Activated CD4-positive, alpha-beta T cell treated with anti-CD3 and anti-CD28 coated beads, Interleukin-2, amount 10 ng/mL, durations not matched to agents 7 days and 5 days (primary cell): ENCODE measurements at regions not wholly inside any gene's neighbourhood (a gene's known extent, or its start where the extent isn't known, plus 50 kb on each side); places are given as distances from the start of the nearest gene placed in this dataset.

Experiments used
- CTCF ChIA-PET: fragments of 350-600 bp; sonication (Branson Sonifier 250); formaldehyde crosslinking; loops from one replicate; lab custom pipeline; 2021; ENCODE audit warnings: antibody characterized with exemption; lab: Charles Lee
- POLR2A ChIA-PET: fragments of 350-600 bp; sonication (Branson Sonifier 250); formaldehyde crosslinking; loops from one replicate; lab custom pipeline; 2021; ENCODE audit warnings: antibody characterized with exemption; lab: Charles Lee
- DNase-seq: peaks from one replicate; pipeline ENCODE4 v3.0.0-alpha.2; 2020
- H3K27ac Mint-ChIP-seq: one replicate; pipeline ENCODE4 v1.8.0; 2021; ENCODE audit warnings: mild to moderate bottlenecking, moderate library complexity, mixed read lengths
- H3K27me3 Mint-ChIP-seq: one replicate; pipeline ENCODE4 v1.8.0; 2021; ENCODE audit warnings: mixed read lengths
- H3K36me3 Mint-ChIP-seq: one replicate; pipeline ENCODE4 v1.8.0; 2021; ENCODE audit warnings: low read depth, mixed read lengths
- H3K4me1 Mint-ChIP-seq: one replicate; pipeline ENCODE4 v1.8.0; 2021; ENCODE audit warnings: mixed read lengths
- H3K4me3 Mint-ChIP-seq: one replicate; pipeline ENCODE4 v1.8.0; 2021; ENCODE audit warnings: mild to moderate bottlenecking, moderate library complexity, mixed read lengths
- H3K9me3 Mint-ChIP-seq: one replicate; pipeline ENCODE4 v1.8.0; 2021; ENCODE audit warnings: mixed read lengths

DNA sequence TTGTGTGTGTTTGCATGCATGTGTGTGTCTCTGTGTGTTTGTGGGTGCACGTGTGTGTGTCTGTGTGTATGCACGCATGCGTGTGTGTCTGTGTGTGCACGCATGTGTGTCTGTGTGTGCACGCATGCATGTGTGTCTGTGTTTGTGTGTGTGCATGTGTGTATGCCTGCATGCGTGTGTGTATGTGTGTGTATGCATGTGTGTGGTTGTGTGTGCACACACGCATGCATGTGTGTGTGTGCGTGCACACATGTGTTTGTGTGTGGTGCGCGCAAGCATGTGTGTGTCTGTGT lies 239.9 kb upstream of the TNRC6C start:
- no peak overlapping the region for H3K27ac Mint-ChIP-seq
- ChIA-PET CTCF (no interaction called here), POLR2A (no interaction called here)
- no peak overlapping the region for H3K4me3 Mint-ChIP-seq
- no peaks in the 10 kb centered on the region for H3K4me1 Mint-ChIP-seq
- no peak for DNase-seq
- H3K9me3 Mint-ChIP-seq, result peaks cover 28% of the 10 kb centered on the region
- peaks cover 26% of the 10 kb centered on the region for H3K27me3 Mint-ChIP-seq
- H3K36me3 Mint-ChIP-seq, result peaks cover 2% of the 10 kb centered on the region

DNA sequence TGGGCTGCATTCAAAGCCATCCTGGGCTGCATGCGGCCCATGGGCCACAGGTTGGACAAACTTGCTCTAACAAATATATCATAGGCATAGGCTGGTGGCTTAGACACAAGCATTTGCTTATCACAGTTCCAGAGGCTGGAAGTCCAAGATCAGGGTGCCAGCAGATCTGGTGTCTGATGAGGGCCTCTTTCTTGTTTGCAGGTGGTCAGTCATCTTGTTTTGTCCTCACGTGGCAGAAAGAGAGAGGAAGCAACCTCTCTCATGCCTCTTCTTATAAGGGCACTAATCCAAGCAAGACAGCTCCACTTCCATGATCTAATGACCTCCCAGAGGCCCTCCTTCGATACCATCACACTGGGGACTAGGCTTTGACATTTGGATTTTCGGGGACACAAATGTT lies 238.7 kb upstream of the TNRC6C start:
- H3K4me1 Mint-ChIP-seq, result no peaks in the 10 kb centered on the region
- peak; percentile 2 for DNase-seq
- peaks cover 20% of the 10 kb centered on the region for H3K27me3 Mint-ChIP-seq
- ChIA-PET CTCF (interaction anchor here (0.6 kb wide), 1 partner anchor 809 kb away, joined by 3 read pairs; no protein-coding TSS in a partner anchor), POLR2A (interaction anchor here (0.6 kb wide), 1 partner anchor 129 kb away, joined by 3 read pairs; no protein-coding TSS in a partner anchor)
- peaks cover 22% of the 10 kb centered on the region for H3K9me3 Mint-ChIP-seq
- no peak overlapping the region for H3K27ac Mint-ChIP-seq
- no peak overlapping the region for H3K4me3 Mint-ChIP-seq
- H3K36me3 Mint-ChIP-seq, result peaks cover 2% of the 10 kb centered on the region

- POLR2A ChIA-PET, result no interaction called here
- no peak overlapping the region for H3K4me3 Mint-ChIP-seq
- peaks cover 2% of the 10 kb centered on the region for H3K36me3 Mint-ChIP-seq
- H3K4me1 Mint-ChIP-seq, result no peaks in the 10 kb centered on the region
- CTCF ChIA-PET, result no interaction called here
- peak; percentile 3 for DNase-seq
- H3K27me3 Mint-ChIP-seq, result peaks cover 13% of the 10 kb centered on the region
- H3K9me3 Mint-ChIP-seq, result peaks cover 18% of the 10 kb centered on the region
- no peak overlapping the region for H3K27ac Mint-ChIP-seq
These were observed 237.3 kb upstream of the TNRC6C start for GRCh38 chr17:77720946-77721845.

GRCh38 chr17:77721846-77722160 lies 236.7 kb upstream of the TNRC6C start:
- Mint-ChIP-seq H3K4me1 (no peaks in the 10 kb centered on the region), H3K27ac (no peak overlapping the region), H3K27me3 (peaks cover 9% of the 10 kb centered on the region), H3K36me3 (peaks cover 2% of the 10 kb centered on the region), H3K9me3 (peaks cover 14% of the 10 kb centered on the region), H3K4me3 (no peak overlapping the region)
- POLR2A ChIA-PET, result no interaction called here
- CTCF ChIA-PET, result no interaction called here
- peak; percentile 2 for DNase-seq

DNA sequence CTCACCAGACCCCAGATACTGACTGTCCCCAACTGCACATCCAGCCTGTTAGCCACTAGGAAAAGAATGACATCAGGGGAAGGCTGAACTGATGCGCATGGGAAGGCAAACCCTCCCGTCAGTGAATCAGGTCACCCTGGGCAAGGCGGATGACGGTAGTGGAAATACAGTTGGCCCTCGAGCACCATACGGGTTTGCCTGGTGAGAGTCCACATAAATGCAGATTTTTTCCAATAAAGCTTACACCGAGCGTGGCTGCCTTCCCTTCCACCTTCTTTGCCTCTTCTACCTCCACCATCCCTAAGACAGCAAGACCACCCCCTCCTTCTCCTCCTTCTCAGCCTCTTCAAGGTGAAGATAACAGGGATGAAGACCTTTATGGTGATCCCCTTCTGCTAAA lies 236.1 kb upstream of the TNRC6C start:
- peaks cover 6% of the 10 kb centered on the region for H3K27me3 Mint-ChIP-seq
- peaks cover under 1% of the 10 kb centered on the region for H3K4me1 Mint-ChIP-seq
- ChIA-PET CTCF (no interaction called here), POLR2A (no interaction called here)
- no peak overlapping the region for H3K4me3 Mint-ChIP-seq
- DNase-seq, result no peak
- H3K9me3 Mint-ChIP-seq, result peaks cover 12% of the 10 kb centered on the region
- H3K36me3 Mint-ChIP-seq, result no peaks in the 10 kb centered on the region
- no peak overlapping the region for H3K27ac Mint-ChIP-seq

- no peak overlapping the region for H3K27ac Mint-ChIP-seq
- no peak for DNase-seq
- H3K36me3 Mint-ChIP-seq, result no peaks in the 10 kb centered on the region
- H3K9me3 Mint-ChIP-seq, result peaks cover 9% of the 10 kb centered on the region
- peaks cover 4% of the 10 kb centered on the region for H3K4me1 Mint-ChIP-seq
- H3K27me3 Mint-ChIP-seq, result peaks cover 4% of the 10 kb centered on the region
- CTCF ChIA-PET, result no interaction called here
- no peak overlapping the region for H3K4me3 Mint-ChIP-seq
- POLR2A ChIA-PET, result no interaction called here
These were observed 235.2 kb upstream of the TNRC6C start for GRCh38 chr17:77723071-77723908.

DNA sequence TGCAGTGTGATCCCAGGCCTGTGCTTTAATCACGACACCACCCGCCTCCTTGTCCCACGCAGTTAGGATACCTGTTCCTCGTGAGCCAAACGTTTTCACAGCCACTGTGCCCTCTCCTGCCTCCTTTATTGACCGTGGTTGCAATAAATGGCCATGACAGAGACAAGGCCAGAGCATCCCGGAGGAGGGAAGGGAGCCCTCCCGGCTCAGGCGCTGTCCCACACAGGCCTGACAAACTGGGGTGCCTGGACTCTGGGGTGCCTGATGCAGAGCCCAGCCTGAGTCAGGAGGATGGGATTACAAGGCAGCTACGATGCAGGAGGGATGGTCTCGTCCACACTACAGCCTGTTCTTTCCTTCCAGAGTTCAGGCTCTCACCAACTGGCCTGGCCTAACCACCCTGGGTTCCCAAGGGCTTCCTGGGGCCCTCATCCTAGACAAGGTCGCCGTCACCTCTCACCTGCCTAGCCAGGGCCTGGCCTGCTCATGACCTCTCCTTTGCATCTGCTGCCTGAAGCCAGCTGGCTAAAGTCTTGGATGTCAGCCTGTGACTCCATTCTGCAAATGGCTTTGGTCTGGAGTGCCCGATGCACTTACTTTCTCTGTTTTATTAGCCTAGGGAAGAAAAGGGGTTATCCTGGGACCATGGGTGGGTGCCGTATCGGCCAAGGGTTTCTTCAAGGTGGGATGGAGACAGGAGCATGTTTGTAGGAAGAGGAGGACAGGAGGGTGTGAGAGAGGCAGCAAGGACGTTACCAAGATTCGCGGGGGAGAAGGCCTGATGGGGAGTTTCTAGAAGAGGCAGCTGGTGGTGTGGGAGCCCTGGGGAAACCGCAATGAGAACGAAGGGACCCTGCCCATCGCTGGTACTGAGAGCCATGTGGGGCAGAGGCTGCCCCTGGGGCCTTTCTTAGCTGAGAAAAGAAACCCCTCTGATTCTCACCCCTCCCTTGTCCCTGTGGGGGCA lies 234.3 kb upstream of the TNRC6C start:
- Mint-ChIP-seq H3K9me3 (peaks cover 2% of the 10 kb centered on the region), H3K27me3 (peaks cover 5% of the 10 kb centered on the region), H3K4me1 (peaks cover 4% of the 10 kb centered on the region), H3K4me3 (no peak overlapping the region), H3K27ac (no peak overlapping the region), H3K36me3 (no peaks in the 10 kb centered on the region)
- DNase-seq, result no peak
- ChIA-PET POLR2A (no interaction called here), CTCF (no interaction called here)

- H3K36me3 Mint-ChIP-seq, result no peaks in the 10 kb centered on the region
- H3K27me3 Mint-ChIP-seq, result peaks cover 5% of the 10 kb centered on the region
- ChIA-PET CTCF (interaction anchor here (0.8 kb wide), 1 partner anchor 37 kb away, joined by 3 read pairs; no protein-coding TSS in a partner anchor), POLR2A (no interaction called here)
- H3K27ac Mint-ChIP-seq, result no peak overlapping the region
- no peak overlapping the region for H3K4me3 Mint-ChIP-seq
- H3K4me1 Mint-ChIP-seq, result peaks cover 4% of the 10 kb centered on the region
- no peak for DNase-seq
- no peaks in the 10 kb centered on the region for H3K9me3 Mint-ChIP-seq
These were observed 233.5 kb upstream of the TNRC6C start for GRCh38 chr17:77724876-77725615.

GRCh38 chr17:77725846-77726245 lies 232.7 kb upstream of the TNRC6C start:
- CTCF ChIA-PET, result interaction anchor here (0.8 kb wide), 1 partner anchor 37 kb away, joined by 3 read pairs; no protein-coding TSS in a partner anchor
- no peak for DNase-seq
- Mint-ChIP-seq H3K36me3 (no peaks in the 10 kb centered on the region), H3K4me3 (no peak overlapping the region), H3K4me1 (peaks cover 4% of the 10 kb centered on the region), H3K9me3 (no peaks in the 10 kb centered on the region), H3K27me3 (peaks cover 9% of the 10 kb centered on the region), H3K27ac (no peak overlapping the region)
- POLR2A ChIA-PET, result no interaction called here

GRCh38 chr17:77726549-77727006 lies 231.9 kb upstream of the TNRC6C start:
- H3K27me3 Mint-ChIP-seq, result peaks cover 9% of the 10 kb centered on the region

DNA sequence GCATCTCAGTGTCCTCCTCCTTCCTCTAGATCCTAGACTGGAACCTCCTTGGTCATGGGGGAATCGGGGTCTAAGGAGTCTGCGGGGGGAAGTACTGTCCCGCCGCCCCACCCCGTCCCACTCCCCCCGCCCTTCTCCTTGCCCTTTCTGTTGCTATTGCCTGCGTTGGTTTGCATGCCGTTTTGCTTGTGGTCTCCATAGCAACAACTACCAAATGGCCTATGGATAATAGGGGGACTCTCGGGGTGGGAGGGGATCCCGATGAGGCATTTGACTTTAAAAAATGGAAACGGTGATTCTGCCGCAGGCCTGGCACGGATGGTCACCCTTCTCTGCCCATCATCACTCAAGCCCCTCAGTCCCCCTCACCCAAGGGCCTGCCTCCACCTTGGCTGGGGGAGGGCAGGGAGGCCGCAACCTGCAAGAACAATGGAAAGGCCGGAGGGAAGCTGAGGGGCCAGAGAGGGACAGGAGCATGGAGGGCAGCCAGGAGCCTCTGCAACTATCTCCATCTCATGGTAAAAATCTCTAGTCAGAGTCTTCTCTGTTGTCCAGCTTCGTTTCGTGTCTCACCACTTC lies 231.4 kb upstream of the TNRC6C start:
- Mint-ChIP-seq H3K4me1 (peaks cover 4% of the 10 kb centered on the region), H3K36me3 (no peaks in the 10 kb centered on the region), H3K27ac (no peak overlapping the region), H3K27me3 (peaks cover 13% of the 10 kb centered on the region), H3K4me3 (no peak overlapping the region), H3K9me3 (peaks cover 2% of the 10 kb centered on the region)
- CTCF ChIA-PET, result interaction anchor here (0.6 kb wide), 1 partner anchor 63 kb away, joined by 3 read pairs; no protein-coding TSS in a partner anchor
- no peak for DNase-seq
- POLR2A ChIA-PET, result no interaction called here

More at GRCh38 chr17:77726549-77727006, 231.9 kb upstream of the TNRC6C start:
- H3K4me3 Mint-ChIP-seq, result no peak overlapping the region
- H3K27ac Mint-ChIP-seq, result no peak overlapping the region
- H3K9me3 Mint-ChIP-seq, result no peaks in the 10 kb centered on the region
- ChIA-PET CTCF (no interaction called here), POLR2A (no interaction called here)
- H3K4me1 Mint-ChIP-seq, result peaks cover 4% of the 10 kb centered on the region
- no peak for DNase-seq
- H3K36me3 Mint-ChIP-seq, result no peaks in the 10 kb centered on the region
